ENCODE measurements at regions not wholly inside any gene's neighbourhood (a gene's known extent, or its start where the extent isn't known, plus 50 kb on each side); places are given as distances from the start of the nearest gene placed in this dataset.

- TF ChIP-seq TOX (CRISPR knock-in tag; IDR thresholded peaks at IDR 0.05; ENCODE audit: borderline replicate concordance) (no peak), ZFP3 (CRISPR knock-in tag; IDR thresholded peaks at IDR 0.05) (no peak), ZNF70 (CRISPR knock-in tag; IDR thresholded peaks at IDR 0.05) (no peak)
- no peak for ATAC-seq
Measured at GRCh38 chr3:30174357-30174756, 432.0 kb upstream of the TGFBR2 start.

GRCh38 chr3:30180310-30181177 is 425.9 kb upstream of the TGFBR2 start:
- TF ChIP-seq ESRRG (CRISPR knock-in tag; IDR thresholded peaks at IDR 0.05) = no peak
- TF ChIP-seq CSDC2 (CRISPR knock-in tag; IDR thresholded peaks at IDR 0.05) = no peak
- TF ChIP-seq GLIS3 (CRISPR knock-in tag; IDR thresholded peaks at IDR 0.05) = no peak
- TF ChIP-seq ZFP30 (CRISPR knock-in tag; IDR thresholded peaks at IDR 0.05) = no peak
- TF ChIP-seq PATZ1 (CRISPR knock-in tag; IDR thresholded peaks at IDR 0.05; ENCODE audit: borderline replicate concordance) = no peak
- TF ChIP-seq TOX (CRISPR knock-in tag; IDR thresholded peaks at IDR 0.05; ENCODE audit: borderline replicate concordance) = no peak
- TF ChIP-seq PPARA (CRISPR knock-in tag; IDR thresholded peaks at IDR 0.05; ENCODE audit: borderline replicate concordance) = no peak
- no peak for TF ChIP-seq BACH2 (CRISPR knock-in tag; IDR thresholded peaks at IDR 0.05; ENCODE audit: borderline replicate concordance)
- TF ChIP-seq POU6F1 (CRISPR knock-in tag; IDR thresholded peaks at IDR 0.05; ENCODE audit: borderline replicate concordance, low read depth) = no peak
- no peak for TF ChIP-seq ISL1 (CRISPR knock-in tag; IDR thresholded peaks at IDR 0.05)
- TF ChIP-seq CSRNP3 (CRISPR knock-in tag; IDR thresholded peaks at IDR 0.05) = no peak
- no peak for TF ChIP-seq ZNF8 (CRISPR knock-in tag; IDR thresholded peaks at IDR 0.05)

GRCh38 chr3:30181178-30181465 is 425.3 kb upstream of the TGFBR2 start:
- TF ChIP-seq GLIS3 (CRISPR knock-in tag; IDR thresholded peaks at IDR 0.05) (no peak), ZFP30 (CRISPR knock-in tag; IDR thresholded peaks at IDR 0.05) (no peak), RARB (CRISPR knock-in tag; IDR thresholded peaks at IDR 0.05) (no peak), TOX (CRISPR knock-in tag; IDR thresholded peaks at IDR 0.05; ENCODE audit: borderline replicate concordance) (no peak), ISL1 (CRISPR knock-in tag; IDR thresholded peaks at IDR 0.05) (no peak)
- no peak for ATAC-seq

More at GRCh38 chr3:30180310-30181177, 425.9 kb upstream of the TGFBR2 start:
- no peak for ATAC-seq

GRCh38 chr3:30181581-30181980 is 424.8 kb upstream of the TGFBR2 start:
- no peak for ATAC-seq
- TF ChIP-seq RARB (CRISPR knock-in tag; IDR thresholded peaks at IDR 0.05) (no peak), CSRNP3 (CRISPR knock-in tag; IDR thresholded peaks at IDR 0.05) (no peak), ZNF70 (CRISPR knock-in tag; IDR thresholded peaks at IDR 0.05) (no peak), CREB5 (CRISPR knock-in tag; IDR thresholded peaks at IDR 0.05; ENCODE audit: low read depth) (no peak), CSDC2 (CRISPR knock-in tag; IDR thresholded peaks at IDR 0.05) (no peak), TSHZ2 (CRISPR knock-in tag; IDR thresholded peaks at IDR 0.05) (no peak), TOX (CRISPR knock-in tag; IDR thresholded peaks at IDR 0.05; ENCODE audit: borderline replicate concordance) (no peak), SNAI2 (CRISPR knock-in tag; IDR thresholded peaks at IDR 0.05) (no peak), ZNF565 (CRISPR knock-in tag; conservative IDR thresholded peaks at IDR 0.05; ENCODE audit: low read depth) (no peak), OSR1 (CRISPR knock-in tag; IDR thresholded peaks at IDR 0.05) (no peak), ZFP30 (CRISPR knock-in tag; IDR thresholded peaks at IDR 0.05) (no peak), POU6F1 (CRISPR knock-in tag; IDR thresholded peaks at IDR 0.05; ENCODE audit: borderline replicate concordance, low read depth) (no peak), ESRRG (CRISPR knock-in tag; IDR thresholded peaks at IDR 0.05) (no peak), ZFP3 (CRISPR knock-in tag; IDR thresholded peaks at IDR 0.05) (no peak), TCF4 (CRISPR knock-in tag; IDR thresholded peaks at IDR 0.05; ENCODE audit: borderline replicate concordance) (no peak)

Measured in SK-N-SH treated with all-trans-retinoic acid at 6 μM for 48 hours (cell line).